ENCODE measurements at regions not wholly inside any gene's neighbourhood (a gene's known extent, or its start where the extent isn't known, plus 50 kb on each side); places are given as distances from the start of the nearest gene placed in this dataset.

DNA sequence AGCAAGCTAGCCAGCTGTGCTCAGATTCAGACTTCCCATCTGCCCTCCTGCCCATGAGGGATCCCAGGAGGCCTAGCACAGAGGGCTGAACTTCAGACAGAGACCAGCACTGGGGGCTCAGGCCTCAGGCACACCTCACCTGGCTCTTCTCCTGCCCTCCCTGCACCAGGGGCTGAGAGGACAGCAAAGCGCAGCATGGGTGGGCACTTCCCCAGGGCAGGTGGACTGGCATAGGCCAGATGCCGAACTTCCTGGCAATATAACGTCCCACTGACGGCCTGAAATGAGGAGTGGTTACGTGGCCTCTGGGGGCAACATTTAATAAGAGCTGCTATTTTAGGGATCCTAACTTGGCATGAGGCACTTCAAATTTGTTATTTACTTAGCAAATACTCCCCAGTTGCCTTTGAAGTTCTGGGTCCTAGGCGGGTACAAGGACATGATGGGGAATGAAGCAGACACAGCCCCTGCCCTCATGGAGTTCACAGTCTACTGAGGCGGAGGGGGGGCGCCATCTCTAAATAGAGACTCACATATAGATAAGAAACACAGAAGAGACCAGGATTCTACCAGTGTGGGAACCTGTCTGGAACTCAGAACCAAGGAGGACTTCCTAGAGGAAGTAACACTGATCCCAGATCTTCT lies 101.8 kb upstream of the ZMIZ1 start:
- TF ChIP-seq, protein P1, sequence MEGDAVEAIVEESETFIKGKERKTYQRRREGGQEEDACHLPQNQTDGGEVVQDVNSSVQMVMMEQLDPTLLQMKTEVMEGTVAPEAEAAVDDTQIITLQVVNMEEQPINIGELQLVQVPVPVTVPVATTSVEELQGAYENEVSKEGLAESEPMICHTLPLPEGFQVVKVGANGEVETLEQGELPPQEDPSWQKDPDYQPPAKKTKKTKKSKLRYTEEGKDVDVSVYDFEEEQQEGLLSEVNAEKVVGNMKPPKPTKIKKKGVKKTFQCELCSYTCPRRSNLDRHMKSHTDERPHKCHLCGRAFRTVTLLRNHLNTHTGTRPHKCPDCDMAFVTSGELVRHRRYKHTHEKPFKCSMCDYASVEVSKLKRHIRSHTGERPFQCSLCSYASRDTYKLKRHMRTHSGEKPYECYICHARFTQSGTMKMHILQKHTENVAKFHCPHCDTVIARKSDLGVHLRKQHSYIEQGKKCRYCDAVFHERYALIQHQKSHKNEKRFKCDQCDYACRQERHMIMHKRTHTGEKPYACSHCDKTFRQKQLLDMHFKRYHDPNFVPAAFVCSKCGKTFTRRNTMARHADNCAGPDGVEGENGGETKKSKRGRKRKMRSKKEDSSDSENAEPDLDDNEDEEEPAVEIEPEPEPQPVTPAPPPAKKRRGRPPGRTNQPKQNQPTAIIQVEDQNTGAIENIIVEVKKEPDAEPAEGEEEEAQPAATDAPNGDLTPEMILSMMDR (conservative IDR thresholded peaks at IDR 0.05) = no peak
- TF ChIP-seq EZH2 (IDR thresholded peaks at IDR 0.05; ENCODE audit: low read depth) = no peak

All from PC-9 (cell line).